A549 (cell line): ENCODE measurements at regions not wholly inside any gene's neighbourhood (a gene's known extent, or its start where the extent isn't known, plus 50 kb on each side); places are given as distances from the start of the nearest gene placed in this dataset.

Experiments used
- ATAC-seq, 2 experiments: fragments of 200-7000 bp in 1 of 2; fragments of >200 bp in 1 of 2; cut with Nextera tagmentation in 1 of 2; cut with Tn5 transposase in 1 of 2; 3 replicates each; pipeline versions ENCODE4 v1.8.0 to v1.9.1; 2018 to 2020; ENCODE audit warnings: mild to moderate bottlenecking in 1 of 2, moderate library complexity in 1 of 2
- CTCF ChIA-PET: fragments of 300-600 bp; sonication (Branson Sonifier 250); formaldehyde crosslinking; extraction: SDS; loops from one replicate; lab custom pipeline; 2021; ENCODE audit warnings: antibody characterized with exemption, inconsistent platforms; lab: Yijun Ruan, JAX
- POLR2A ChIA-PET: fragments of 350-600 bp; formaldehyde crosslinking; extraction: SDS; loops from one replicate; lab custom pipeline; 2021; ENCODE audit warnings: antibody characterized with exemption, inconsistent platforms; lab: Yijun Ruan, JAX
- DNase-seq, 2 experiments: peaks; one replicate each; pipeline versions ENCODE4 v3.0.0 to v3.0.0-alpha.2; 2011 to 2016; ENCODE audit warnings: low read depth in 1 of 2, low spot score in 1 of 2
- FAIRE-seq: peaks from 2 replicates; lab custom pipeline; 2011; peaks lifted over from hg19 to GRCh38; lab: Jason Lieb, UNC
- H3K27ac ChIP-seq, 2 experiments: fragments of >200 bp; sonication (Bioruptor Twin); formaldehyde crosslinking; 3 replicates each; pipeline ENCODE4 v1.5.1; 2016 to 2017
- H3K4me1 ChIP-seq: fragments of >200 bp; sonication (Bioruptor Twin); formaldehyde crosslinking; 3 replicates; pipeline ENCODE4 v1.6.1; 2016
- H3K4me2 ChIP-seq: fragments of >200 bp; sonication (Bioruptor Twin); formaldehyde crosslinking; 3 replicates; pipeline ENCODE4 v1.6.1; 2016
- H3K4me3 ChIP-seq: fragments of >200 bp; sonication (Bioruptor Twin); formaldehyde crosslinking; 3 replicates; pipeline ENCODE4 v1.5.1; 2016
- H3K9me3 ChIP-seq: fragments of >200 bp; sonication (Bioruptor Twin); formaldehyde crosslinking; 3 replicates; pipeline ENCODE4 v1.6.1; 2016
- CEBPB ChIP-seq, 2 experiments: fragments of >200 bp in 1 of 2; sonication (Bioruptor Twin) in 1 of 2; formaldehyde crosslinking in 1 of 2; IDR thresholded peaks; 2 replicates each; pipeline ENCODE4 v1.6.1; 2012 to 2016
- CHD4 ChIP-seq: fragments of 200-600 bp; sonication (generic); IDR thresholded peaks from 2 replicates; pipeline ENCODE4 v1.6.1; 2016; ENCODE audit warnings: antibody characterized with exemption, mild to moderate bottlenecking, borderline replicate concordance
- EHMT2 ChIP-seq: fragments of 200-600 bp; sonication (generic); IDR thresholded peaks from 2 replicates; pipeline ENCODE4 v1.6.1; 2016; ENCODE audit warnings: antibody characterized with exemption, low read depth, mild to moderate bottlenecking, moderate library complexity
- ESRRA ChIP-seq: fragments of 150-350 bp; IDR thresholded peaks from 2 replicates; pipeline ENCODE4 v1.6.1; 2014; ENCODE audit warnings: mild to moderate bottlenecking, low read length, borderline replicate concordance
- FOSB ChIP-seq: fragments of 250-450 bp; sonication (Bioruptor Pico); IDR thresholded peaks from 2 replicates; pipeline ENCODE4 v1.5.0; 2020; ENCODE audit warnings: mild to moderate bottlenecking, moderate library complexity
- FOSL2 ChIP-seq, 2 experiments: fragments of 450-650 bp in 1 of 2; fragments of >200 bp in 1 of 2; sonication (Bioruptor Twin) in 1 of 2; formaldehyde crosslinking; IDR thresholded peaks; 2 replicates each; pipeline versions ENCODE4 v1.5.0 to v1.6.1; 2016 to 2020; ENCODE audit warnings: mild to moderate bottlenecking in 1 of 2, moderate library complexity in 1 of 2
- GATA3 ChIP-seq: IDR thresholded peaks from 2 replicates; pipeline ENCODE4 v1.6.1; 2012; ENCODE audit warnings: borderline replicate concordance
- HDAC2 ChIP-seq: fragments of 200-600 bp; sonication (generic); IDR thresholded peaks from 2 replicates; pipeline ENCODE4 v1.6.1; 2016
- HOXB5 ChIP-seq: fragments of 250-450 bp; sonication (Bioruptor Pico); IDR thresholded peaks from 2 replicates; pipeline ENCODE4 v1.5.0; 2020; ENCODE audit warnings: mild to moderate bottlenecking, moderate library complexity
- JUN ChIP-seq, 2 experiments: fragments of >200 bp; sonication (Bioruptor Twin); formaldehyde crosslinking; IDR thresholded peaks; 2 replicates in 1 of 2; 3 replicates in 1 of 2; pipeline ENCODE4 v1.6.1; 2016 to 2017
- JUNB ChIP-seq: fragments of >200 bp; sonication (Bioruptor Twin); formaldehyde crosslinking; IDR thresholded peaks from 2 replicates; pipeline ENCODE4 v1.6.1; 2016
- KDM1A ChIP-seq: fragments of 200-600 bp; sonication (generic); IDR thresholded peaks from 2 replicates; pipeline ENCODE4 v1.6.1; 2016; ENCODE audit warnings: low read depth, mild to moderate bottlenecking
- MAFK ChIP-seq: fragments of 450-650 bp; IDR thresholded peaks from 2 replicates; pipeline ENCODE4 v1.6.1; 2014; ENCODE audit not compliant: partially characterized antibody
- NPAS2 ChIP-seq: fragments of 250-450 bp; sonication (Bioruptor Pico); IDR thresholded peaks from 2 replicates; pipeline ENCODE4 v1.8.0; 2022; ENCODE audit warnings: mild to moderate bottlenecking, moderate library complexity, borderline replicate concordance
- REST ChIP-seq: fragments of 200-600 bp; sonication (generic); IDR thresholded peaks from 2 replicates; pipeline ENCODE4 v1.6.1; 2016; ENCODE audit warnings: antibody characterized with exemption, mild to moderate bottlenecking, moderate library complexity
- SMC3 ChIP-seq: fragments of >200 bp; sonication (Bioruptor Twin); formaldehyde crosslinking; IDR thresholded peaks from 3 replicates; pipeline ENCODE4 v1.6.1; 2018; ENCODE audit warnings: inconsistent platforms
- SREBF2 ChIP-seq: fragments of 450-650 bp; IDR thresholded peaks from 2 replicates; pipeline ENCODE4 v1.6.1; 2014; ENCODE audit warnings: mild to moderate bottlenecking, moderate library complexity
- TFCP2L1 ChIP-seq: fragments of 250-450 bp; sonication (Bioruptor Pico); IDR thresholded peaks from 2 replicates; pipeline ENCODE4 v1.5.0; 2021; ENCODE audit warnings: mild to moderate bottlenecking
- TP53 ChIP-seq: fragments of 250-450 bp; sonication (Bioruptor Pico); IDR thresholded peaks from 2 replicates; pipeline ENCODE4 v1.5.0; 2021; ENCODE audit warnings: mild to moderate bottlenecking, moderate library complexity
- ZSCAN20 ChIP-seq: fragments of 250-450 bp; sonication (Bioruptor Pico); IDR thresholded peaks from 2 replicates; pipeline ENCODE4 v1.8.0; 2022; ENCODE audit warnings: mild to moderate bottlenecking, moderate library complexity
- WGBS: methylation state at CpG from one replicate; pipeline ENCODE4 v1.1.6; 2017; ENCODE audit errors: missing lambda C conversion rate; 5-methylcytosine and 5-hydroxymethylcytosine counted together
- TF ChIP-seq, protein P1 (sequence below): fragments of >200 bp; sonication (Bioruptor Twin); formaldehyde crosslinking; IDR thresholded peaks from 3 replicates; pipeline ENCODE4 v1.6.1; 2016
- TF ChIP-seq, protein P2 (sequence below): fragments of 250-450 bp; sonication (Bioruptor Pico); IDR thresholded peaks from 2 replicates; pipeline ENCODE4 v1.5.0; 2020; ENCODE audit warnings: low read depth, mild to moderate bottlenecking, moderate library complexity
- TF ChIP-seq, protein P3 (sequence below): fragments of 150-350 bp; IDR thresholded peaks from 2 replicates; pipeline ENCODE4 v1.6.1; 2014; ENCODE audit warnings: low read depth, mild to moderate bottlenecking, low read length
- TF ChIP-seq, protein P4 (sequence below): IDR thresholded peaks from 2 replicates; pipeline ENCODE4 v1.6.1; 2012; ENCODE audit warnings: low read depth, borderline replicate concordance

DNA sequence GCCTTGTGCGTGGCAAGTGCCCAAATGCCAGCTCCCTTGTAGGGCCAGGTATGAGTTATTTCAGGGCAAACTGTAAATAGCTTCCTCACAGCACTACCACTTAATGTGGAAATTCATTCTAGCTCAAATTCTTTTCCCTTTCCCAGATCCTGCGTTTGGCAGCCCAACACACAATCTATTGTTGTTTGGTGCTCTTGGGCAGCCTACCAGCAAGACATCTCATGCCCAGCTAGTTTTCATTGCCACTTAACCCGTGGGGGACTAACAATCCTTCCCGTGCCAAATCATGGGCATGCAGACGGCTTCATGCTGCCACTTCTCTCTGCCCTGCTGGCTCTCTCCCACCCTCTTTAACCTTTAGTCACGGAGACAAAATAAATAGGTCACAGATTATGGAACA, 454.2 kb downstream of the GRIA2 start:
- ChIA-PET POLR2A (no interaction called here), CTCF (no interaction called here)
- Histone ChIP-seq H3K4me1 (no peaks in the 10 kb centered on the region), H3K9me3 (no peaks in the 10 kb centered on the region), H3K4me3 (no peak overlapping the region), H3K27ac (no peak overlapping the region), H3K4me2 (no peak overlapping the region)
- DNase-seq, result no peak
- ATAC-seq, result no peak
- WGBS, result 11% methylated on average over 6 of the region's 6 CpGs
- TF ChIP-seq CHD4, result no peak
- TF ChIP-seq, protein P1, sequence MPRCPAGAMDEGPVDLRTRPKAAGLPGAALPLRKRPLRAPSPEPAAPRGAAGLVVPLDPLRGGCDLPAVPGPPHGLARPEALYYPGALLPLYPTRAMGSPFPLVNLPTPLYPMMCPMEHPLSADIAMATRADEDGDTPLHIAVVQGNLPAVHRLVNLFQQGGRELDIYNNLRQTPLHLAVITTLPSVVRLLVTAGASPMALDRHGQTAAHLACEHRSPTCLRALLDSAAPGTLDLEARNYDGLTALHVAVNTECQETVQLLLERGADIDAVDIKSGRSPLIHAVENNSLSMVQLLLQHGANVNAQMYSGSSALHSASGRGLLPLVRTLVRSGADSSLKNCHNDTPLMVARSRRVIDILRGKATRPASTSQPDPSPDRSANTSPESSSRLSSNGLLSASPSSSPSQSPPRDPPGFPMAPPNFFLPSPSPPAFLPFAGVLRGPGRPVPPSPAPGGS, result no peak
- TF ChIP-seq ZSCAN20 (CRISPR knock-in tag), result no peak
- no peak for TF ChIP-seq GATA3
- TF ChIP-seq, protein P2, sequence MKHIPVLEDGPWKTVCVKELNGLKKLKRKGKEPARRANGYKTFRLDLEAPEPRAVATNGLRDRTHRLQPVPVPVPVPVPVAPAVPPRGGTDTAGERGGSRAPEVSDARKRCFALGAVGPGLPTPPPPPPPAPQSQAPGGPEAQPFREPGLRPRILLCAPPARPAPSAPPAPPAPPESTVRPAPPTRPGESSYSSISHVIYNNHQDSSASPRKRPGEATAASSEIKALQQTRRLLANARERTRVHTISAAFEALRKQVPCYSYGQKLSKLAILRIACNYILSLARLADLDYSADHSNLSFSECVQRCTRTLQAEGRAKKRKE (CRISPR knock-in tag), result no peak
- no peak for TF ChIP-seq JUN (IDR thresholded peaks at IDR 0.05)
- TF ChIP-seq CEBPB (IDR thresholded peaks at IDR 0.05), result no peak
- no peak for TF ChIP-seq HDAC2
- TF ChIP-seq TP53 (CRISPR knock-in tag), result no peak
- no peak for TF ChIP-seq TFCP2L1
- TF ChIP-seq, protein P3, sequence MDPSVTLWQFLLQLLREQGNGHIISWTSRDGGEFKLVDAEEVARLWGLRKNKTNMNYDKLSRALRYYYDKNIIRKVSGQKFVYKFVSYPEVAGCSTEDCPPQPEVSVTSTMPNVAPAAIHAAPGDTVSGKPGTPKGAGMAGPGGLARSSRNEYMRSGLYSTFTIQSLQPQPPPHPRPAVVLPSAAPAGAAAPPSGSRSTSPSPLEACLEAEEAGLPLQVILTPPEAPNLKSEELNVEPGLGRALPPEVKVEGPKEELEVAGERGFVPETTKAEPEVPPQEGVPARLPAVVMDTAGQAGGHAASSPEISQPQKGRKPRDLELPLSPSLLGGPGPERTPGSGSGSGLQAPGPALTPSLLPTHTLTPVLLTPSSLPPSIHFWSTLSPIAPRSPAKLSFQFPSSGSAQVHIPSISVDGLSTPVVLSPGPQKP, result no peak
- TF ChIP-seq, all 56 proteins: peak for 0
- no peak for FAIRE-seq

DNA sequence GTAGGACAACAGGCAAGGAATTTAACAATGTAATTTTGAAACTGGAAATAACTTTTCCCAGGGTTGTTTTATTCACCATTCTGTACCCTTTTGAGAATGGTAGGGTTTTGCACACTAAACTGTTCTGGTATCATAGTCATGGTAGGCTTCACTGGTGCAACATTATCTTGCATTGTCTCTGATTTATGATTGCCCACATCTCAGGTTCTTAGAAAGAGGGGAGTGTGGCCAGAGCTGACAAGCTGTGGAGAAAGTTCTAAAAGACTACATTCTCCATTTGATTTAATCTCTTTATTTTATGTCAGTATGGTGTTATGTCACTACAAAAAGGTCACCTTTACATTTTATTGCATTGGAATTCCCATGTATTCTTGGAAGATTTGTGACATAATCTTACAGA, 447.3 kb downstream of the GRIA2 start:
- CTCF ChIA-PET, result no interaction called here
- no peak for ATAC-seq
- Histone ChIP-seq H3K4me2 (no peak overlapping the region), H3K4me3 (no peak overlapping the region), H3K27ac (no peak overlapping the region), H3K4me1 (no peaks in the 10 kb centered on the region), H3K9me3 (no peaks in the 10 kb centered on the region)
- TF ChIP-seq FOSB (CRISPR knock-in tag), result no peak
- no peak for TF ChIP-seq SREBF2
- TF ChIP-seq, protein P3, result no peak
- TF ChIP-seq JUNB, result no peak
- no peak for TF ChIP-seq SMC3
- TF ChIP-seq FOSL2 (IDR thresholded peaks at IDR 0.05), result no peak
- TF ChIP-seq FOSL2 (CRISPR knock-in tag; IDR thresholded peaks at IDR 0.05), result no peak
- TF ChIP-seq REST, result no peak
- TF ChIP-seq, protein P1, result no peak
- TF ChIP-seq HOXB5, result no peak
- no peak for TF ChIP-seq HDAC2
- TF ChIP-seq NPAS2 (CRISPR knock-in tag), result no peak
- no peak for TF ChIP-seq ESRRA
- TF ChIP-seq MAFK, result no peak
- TF ChIP-seq EHMT2, result no peak
- no peak for TF ChIP-seq ZSCAN20 (CRISPR knock-in tag)
- TF ChIP-seq TFCP2L1, result no peak
- no peak for TF ChIP-seq KDM1A
- no peak for TF ChIP-seq GATA3
- TF ChIP-seq, protein P4, sequence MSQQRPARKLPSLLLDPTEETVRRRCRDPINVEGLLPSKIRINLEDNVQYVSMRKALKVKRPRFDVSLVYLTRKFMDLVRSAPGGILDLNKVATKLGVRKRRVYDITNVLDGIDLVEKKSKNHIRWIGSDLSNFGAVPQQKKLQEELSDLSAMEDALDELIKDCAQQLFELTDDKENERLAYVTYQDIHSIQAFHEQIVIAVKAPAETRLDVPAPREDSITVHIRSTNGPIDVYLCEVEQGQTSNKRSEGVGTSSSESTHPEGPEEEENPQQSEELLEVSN, result no peak
- POLR2A ChIA-PET, result no interaction called here
- no peak for DNase-seq
- FAIRE-seq, result no peak
